K562 (cell line): ENCODE measurements at regions not wholly inside any gene's neighbourhood (a gene's known extent, or its start where the extent isn't known, plus 50 kb on each side); places are given as distances from the start of the nearest gene placed in this dataset.

Experiments
- HMG20A ChIP-seq: fragments of 450-650 bp; formaldehyde crosslinking; conservative IDR thresholded peaks from 2 replicates; pipeline ENCODE4 v1.4.0; 2020; ENCODE audit warnings: mild to moderate bottlenecking, mixed read lengths
- ILF3 ChIP-seq: fragments of 450-650 bp; IDR thresholded peaks from 2 replicates; pipeline ENCODE4 v1.6.1; 2018; ENCODE audit warnings: antibody characterized with exemption, mild to moderate bottlenecking, moderate library complexity, borderline replicate concordance
- MYC ChIP-seq, 2 experiments: fragments of 250-450 bp in 1 of 2; sonication (Bioruptor Pico) in 1 of 2; IDR thresholded peaks; 2 replicates each; pipeline versions ENCODE4 v1.5.1 to v1.6.1; 2012 to 2021; ENCODE audit warnings: low read depth in 2 of 2, borderline replicate concordance in 1 of 2, improper control_type of control experiment in 1 of 2, low read length in 1 of 2, mild to moderate bottlenecking in 1 of 2, moderate library complexity in 1 of 2
- POU5F1 ChIP-seq: fragments of 150-350 bp; IDR thresholded peaks from 2 replicates; pipeline ENCODE4 v1.6.1; 2014; ENCODE audit warnings: borderline replicate concordance, low read length, low read depth, mild to moderate bottlenecking; ENCODE audit not compliant: partially characterized antibody
- PURB ChIP-seq: sonication (generic); formaldehyde crosslinking; IDR thresholded peaks from 2 replicates; pipeline ENCODE4 v1.9.0; 2021; ENCODE audit warnings: low read depth, mild to moderate bottlenecking, missing genetic modification reagents
- RNF2 ChIP-seq: sonication (generic); IDR thresholded peaks from 2 replicates; pipeline ENCODE4 v1.6.1; 2016
- SREBF2 ChIP-seq: sonication (generic); formaldehyde crosslinking; IDR thresholded peaks from 2 replicates; pipeline ENCODE4 v1.4.0; 2020; ENCODE audit warnings: mild to moderate bottlenecking, missing genetic modification reagents
- TRIM25 ChIP-seq: fragments of 450-650 bp; IDR thresholded peaks from 2 replicates; pipeline ENCODE4 v1.7.0; 2016; ENCODE audit warnings: borderline replicate concordance
- ZBTB33 ChIP-seq: sonication (generic); formaldehyde crosslinking; IDR thresholded peaks from 2 replicates; pipeline ENCODE4 v1.8.1; 2023; ENCODE audit warnings: mild to moderate bottlenecking, missing genetic modification reagents
- ZBTB40 ChIP-seq, 2 experiments: fragments of 450-650 bp in 1 of 2; sonication (generic) in 1 of 2; formaldehyde crosslinking in 1 of 2; IDR thresholded peaks; 2 replicates each; pipeline versions ENCODE4 v1.7.1 to v1.9.0; 2016 to 2022; ENCODE audit warnings: inconsistent platforms in 1 of 2, mild to moderate bottlenecking in 1 of 2, missing genetic modification reagents in 1 of 2
- ZNF449 ChIP-seq: fragments of 250-450 bp; sonication (Bioruptor Pico); IDR thresholded peaks from 2 replicates; pipeline ENCODE4 v1.8.0; 2022; ENCODE audit warnings: moderate library complexity, mild to moderate bottlenecking, inconsistent platforms

- TF ChIP-seq TRIM25 = no peak
- TF ChIP-seq ILF3 = no peak
- TF ChIP-seq RNF2 = no peak
- TF ChIP-seq MYC (IDR thresholded peaks at IDR 0.05; ENCODE audit: low read depth, low read length) = peak; percentile 77
- no peak for TF ChIP-seq MYC (CRISPR knock-in tag; IDR thresholded peaks at IDR 0.05; ENCODE audit: borderline replicate concordance, low read depth)
- 0 out of 2 replicates have a peak, but pooled peaks have one; percentile 45 for TF ChIP-seq ZBTB40 (IDR thresholded peaks at IDR 0.05)
- TF ChIP-seq ZBTB40 (CRISPR knock-in tag; IDR thresholded peaks at IDR 0.05) = no peak
- no peak for TF ChIP-seq SREBF2 (CRISPR knock-in tag)
- TF ChIP-seq POU5F1 = no peak
- TF ChIP-seq ZBTB33 = no peak
- TF ChIP-seq ZNF449 (CRISPR knock-in tag) = no peak
- no peak for TF ChIP-seq HMG20A (CRISPR knock-in tag)
- TF ChIP-seq PURB (CRISPR knock-in tag) = no peak
Observed at GRCh38 chr10:78302989-78303854, 269.6 kb downstream of the RPS24 start (continued).
